ENCODE measurements at regions not wholly inside any gene's neighbourhood (a gene's known extent, or its start where the extent isn't known, plus 50 kb on each side); places are given as distances from the start of the nearest gene placed in this dataset.

GRCh38 chr13:30027569-30028455 is 177.4 kb upstream of the UBL3 start:
- DNase-seq = no peak

- DNase-seq = no peak
These were observed 176.5 kb upstream of the UBL3 start for GRCh38 chr13:30026909-30027308.

- DNase-seq = no peak
These were observed 175.7 kb upstream of the UBL3 start for GRCh38 chr13:30026093-30026492.

- DNase-seq = no peak
These were observed 174.9 kb upstream of the UBL3 start for GRCh38 chr13:30025351-30025750.

- DNase-seq = no peak
These were observed 173.9 kb upstream of the UBL3 start for GRCh38 chr13:30024125-30024865.

GRCh38 chr13:30023196-30023895 is 172.9 kb upstream of the UBL3 start:
- no peak for DNase-seq

- DNase-seq = no peak
These were observed 172.4 kb upstream of the UBL3 start for GRCh38 chr13:30022796-30023195.

- no peak for DNase-seq
These were observed 171.8 kb upstream of the UBL3 start for GRCh38 chr13:30022256-30022655.

- no peak for DNase-seq
These were observed 171.2 kb upstream of the UBL3 start for GRCh38 chr13:30021611-30022010.

GRCh38 chr13:30020726-30021312 is 170.4 kb upstream of the UBL3 start:
- DNase-seq = no peak

- no peak for DNase-seq
These were observed 169.5 kb upstream of the UBL3 start for GRCh38 chr13:30019648-30020626.

- DNase-seq = no peak
These were observed 167.5 kb upstream of the UBL3 start for GRCh38 chr13:30017880-30018279.

- DNase-seq = no peak
These were observed 166.0 kb upstream of the UBL3 start for GRCh38 chr13:30016398-30016797.

GRCh38 chr13:30009411-30009810 is 159.0 kb upstream of the UBL3 start:
- no peak for DNase-seq

GRCh38 chr13:30006246-30006645 is 155.8 kb upstream of the UBL3 start:
- DNase-seq = no peak

GRCh38 chr13:30004204-30004603 is 153.8 kb upstream of the UBL3 start:
- no peak for DNase-seq

GRCh38 chr13:30002577-30002976 is 152.2 kb upstream of the UBL3 start:
- no peak for DNase-seq

- no peak for DNase-seq
These were observed 150.0 kb upstream of the UBL3 start for GRCh38 chr13:30000370-30000765.

GRCh38 chr13:29999492-30000369 is 149.3 kb upstream of the UBL3 start:
- no peak for DNase-seq

GRCh38 chr13:29996316-29996715 is 145.9 kb upstream of the UBL3 start:
- DNase-seq = no peak
